ENCODE measurements at regions not wholly inside any gene's neighbourhood (a gene's known extent, or its start where the extent isn't known, plus 50 kb on each side); places are given as distances from the start of the nearest gene placed in this dataset.

GRCh38 chr7:155872678-155873369 lies 60.6 kb upstream of the SHH start:
- WGBS (ENCODE audit: missing lambda C conversion rate): 74% methylated on average over 15 of the region's 15 CpGs
- no peak for TF ChIP-seq RAD21 (conservative IDR thresholded peaks at IDR 0.05 in 1 of 2, IDR thresholded peaks at IDR 0.05 in 1 of 2)
- 0 out of 3 replicates have a peak, but pooled peaks cover 3% of the 10 kb centered on the region for H3K9me3 ChIP-seq
- DNase-seq (ENCODE audit: low read depth in 1 of 2, low spot score in 1 of 2): no peak
- no peak for FAIRE-seq
- CTCF ChIA-PET: interaction anchor here (0.6 to 2.6 kb wide), 4 partner anchors 9 to 97 kb away, joined by 3 to 8 read pairs (median 3); no protein-coding TSS in a partner anchor
- no peak overlapping the region for H3K4me2 ChIP-seq
- POLR2A ChIA-PET: no interaction called here
- no peak overlapping the region for H3K27ac ChIP-seq
- no peak overlapping the region for H3K4me3 ChIP-seq
- 0 out of 3 replicates have a peak, but pooled peaks cover 4% of the 10 kb centered on the region for H3K4me1 ChIP-seq
- ATAC-seq: no peak

- ATAC-seq: no peak
- WGBS (ENCODE audit: missing lambda C conversion rate): 91% methylated on average over 7 of the region's 7 CpGs
These were observed 58.9 kb upstream of the SHH start for GRCh38 chr7:155871211-155871610.

GRCh38 chr7:155870334-155871180 lies 58.3 kb upstream of the SHH start:
- ChIA-PET CTCF (interaction anchor here (0.7 to 1.9 kb wide), 5 partner anchors 8 to 1322 kb away, joined by 3 to 5 read pairs (median 4); no protein-coding TSS in a partner anchor), POLR2A (no interaction called here)
- no peak for FAIRE-seq
- H3K27ac ChIP-seq: peak overlapping the region in 1 of 2 experiments; percentile 42; a peak in 2 of 6 replicates
- no peak overlapping the region for H3K4me2 ChIP-seq
- no peak; a peak in 1 of 6 replicates for ATAC-seq
- TF ChIP-seq CBX2 (IDR thresholded peaks at IDR 0.05; ENCODE audit: borderline replicate concordance, low read depth): no peak
- TF ChIP-seq BHLHE40 (IDR thresholded peaks at IDR 0.05; ENCODE audit: low read depth, low read length): no peak
- no peak for TF ChIP-seq KDM1A (IDR thresholded peaks at IDR 0.05; ENCODE audit: low read depth)
- TF ChIP-seq MAFK (IDR thresholded peaks at IDR 0.05; ENCODE audit: partially characterized antibody): no peak
- peaks cover 6% of the 10 kb centered on the region; the same call in 2 of the 3 replicates for H3K4me1 ChIP-seq
- no peak for DNase-seq (ENCODE audit: low read depth in 1 of 2, low spot score in 1 of 2)
- 75% methylated on average over 16 of the region's 16 CpGs for WGBS (ENCODE audit: missing lambda C conversion rate)
- H3K9me3 ChIP-seq: 0 out of 3 replicates have a peak, but pooled peaks cover 3% of the 10 kb centered on the region
- no peak overlapping the region for H3K4me3 ChIP-seq

More at GRCh38 chr7:155871211-155871610, 58.9 kb upstream of the SHH start:
- FAIRE-seq (no peak), DNase-seq (ENCODE audit: low read depth in 1 of 2, low spot score in 1 of 2) (no peak)
- TF ChIP-seq ZC3H11A (IDR thresholded peaks at IDR 0.05) (no peak), NFE2L2 (conservative IDR thresholded peaks at IDR 0.05; ENCODE audit: low read length) (no peak), TFCP2L1 (CRISPR knock-in tag; IDR thresholded peaks at IDR 0.05) (no peak), GATA3 (IDR thresholded peaks at IDR 0.05; ENCODE audit: borderline replicate concordance) (no peak), JUN (IDR thresholded peaks at IDR 0.05) (no peak), ESRRA (IDR thresholded peaks at IDR 0.05; ENCODE audit: borderline replicate concordance, low read length) (no peak), RNF2 (IDR thresholded peaks at IDR 0.05; ENCODE audit: borderline replicate concordance, low read depth) (no peak), RARB (CRISPR knock-in tag; IDR thresholded peaks at IDR 0.05) (no peak), EHF (CRISPR knock-in tag; IDR thresholded peaks at IDR 0.05) (no peak), SREBF2 (IDR thresholded peaks at IDR 0.05) (no peak)
- Histone ChIP-seq H3K27ac (no peak overlapping the region; a peak in 1 of 6 replicates), H3K4me3 (no peak overlapping the region), H3K4me2 (no peak overlapping the region), H3K9me3 (0 out of 3 replicates have a peak, but pooled peaks cover 3% of the 10 kb centered on the region), H3K4me1 (peaks cover 6% of the 10 kb centered on the region; the same call in 2 of the 3 replicates)
- ChIA-PET POLR2A (no interaction called here), CTCF (interaction anchor here (1.2 to 1.9 kb wide), 4 partner anchors 8 to 99 kb away, joined by 3 to 5 read pairs (median 4); no protein-coding TSS in a partner anchor)

- peaks cover 6% of the 10 kb centered on the region; the same call in 2 of the 3 replicates for H3K4me1 ChIP-seq
- TF ChIP-seq RARB (CRISPR knock-in tag; IDR thresholded peaks at IDR 0.05) (no peak), SMC3 (IDR thresholded peaks at IDR 0.05) (no peak), RAD21 (conservative IDR thresholded peaks at IDR 0.05 in 1 of 2, IDR thresholded peaks at IDR 0.05 in 1 of 2) (no peak)
- no peak overlapping the region for H3K27ac ChIP-seq
- 87% methylated on average over 13 of the region's 13 CpGs for WGBS (ENCODE audit: missing lambda C conversion rate)
- FAIRE-seq: no peak
- H3K4me3 ChIP-seq: no peak overlapping the region
- H3K9me3 ChIP-seq: 0 out of 3 replicates have a peak, but pooled peaks cover 3% of the 10 kb centered on the region
- no peak for ATAC-seq
- ChIA-PET POLR2A (no interaction called here), CTCF (interaction anchor here (0.7 to 1.3 kb wide), 2 partner anchors 12 to 1323 kb away, joined by 3 to 4 read pairs; no protein-coding TSS in a partner anchor)
- no peak for DNase-seq (ENCODE audit: low read depth in 1 of 2, low spot score in 1 of 2)
- H3K4me2 ChIP-seq: no peak overlapping the region
These were observed 57.5 kb upstream of the SHH start for GRCh38 chr7:155869784-155870076.
